Stimulated activated CD4-positive, alpha-beta T cell treated with anti-CD3 and anti-CD28 coated beads, Interleukin-4, amount 100 ng/mL, for 4 hours (primary cell): ENCODE measurements at regions not wholly inside any gene's neighbourhood (a gene's known extent, or its start where the extent isn't known, plus 50 kb on each side); places are given as distances from the start of the nearest gene placed in this dataset.

Experiments
- DNase-seq, 2 experiments: peaks; one replicate each; pipeline ENCODE4 v3.0.0-alpha.2; 2020

- DNase-seq, result no peak
These were observed 66.2 kb upstream of the RREB1 start for GRCh38 chr6:7041511-7042026.

- no peak for DNase-seq
These were observed 65.6 kb upstream of the RREB1 start for GRCh38 chr6:7042056-7042653.

GRCh38 chr6:7042654-7043545, 64.9 kb upstream of the RREB1 start:
- DNase-seq, result no peak

- no peak for DNase-seq
These were observed 62.4 kb upstream of the RREB1 start for GRCh38 chr6:7045331-7045730.

- DNase-seq, result no peak
These were observed 62.0 kb upstream of the RREB1 start for GRCh38 chr6:7045746-7046145.

- DNase-seq, result no peak
These were observed 60.6 kb upstream of the RREB1 start for GRCh38 chr6:7047128-7047527.

- peak in 1 of 2 experiments; percentile 11 for DNase-seq
These were observed 59.8 kb upstream of the RREB1 start for GRCh38 chr6:7047966-7048365.

GRCh38 chr6:7048894-7049293, 58.9 kb upstream of the RREB1 start:
- no peak for DNase-seq

- no peak for DNase-seq
These were observed 57.8 kb upstream of the RREB1 start for GRCh38 chr6:7050004-7050403.

- DNase-seq, result peak; percentile 5 to 16
These were observed 56.6 kb upstream of the RREB1 start for GRCh38 chr6:7050872-7051779.

- DNase-seq, result peak; percentile 43 to 60
These were observed 55.9 kb upstream of the RREB1 start for GRCh38 chr6:7051780-7052442.

GRCh38 chr6:7052443-7053011, 55.2 kb upstream of the RREB1 start:
- DNase-seq, result peak in 1 of 2 experiments; percentile 4

GRCh38 chr6:7053125-7053774, 54.5 kb upstream of the RREB1 start:
- DNase-seq, result no peak
